Esophagus muscularis mucosa (tissue), 4 donors: ENCODE measurements at regions not wholly inside any gene's neighbourhood (a gene's known extent, or its start where the extent isn't known, plus 50 kb on each side); places are given as distances from the start of the nearest gene placed in this dataset.

Source experiments
- CTCF ChIP-seq, 3 experiments: fragments of 200-600 bp in 2 of 3; fragments of 450-650 bp in 1 of 3; sonication (generic) in 2 of 3; IDR thresholded peaks; one replicate each; pipeline ENCODE4 v1.5.1; 2017 to 2019; ENCODE audit warnings: antibody characterized with exemption in 3 of 3, mild to moderate bottlenecking in 2 of 3, moderate library complexity in 1 of 3
- EP300 ChIP-seq: sonication (generic); formaldehyde crosslinking; IDR thresholded peaks from one replicate; pipeline ENCODE4 v1.6.1; 2017; ENCODE audit warnings: antibody characterized with exemption
- POLR2AphosphoS5 ChIP-seq, 2 donors: sonication (generic); formaldehyde crosslinking; IDR thresholded peaks; one replicate each; pipeline ENCODE4 v1.6.1; 2017; ENCODE audit warnings: antibody characterized with exemption in 2 of 2

GRCh38 chr2:65920659-65921058 lies 488.3 kb upstream of the SPRED2 start:
- TF ChIP-seq EP300 (no peak), CTCF (IDR thresholded peaks at IDR 0.05) (no peak), POLR2AphosphoS5 (IDR thresholded peaks at IDR 0.05) (no peak)
